Bronchial epithelial cell (primary cell): ENCODE measurements at regions not wholly inside any gene's neighbourhood (a gene's known extent, or its start where the extent isn't known, plus 50 kb on each side); places are given as distances from the start of the nearest gene placed in this dataset.
A peak's percentile ranks its signal among the peaks of the same experiment; 100 is the strongest.

Experiments used
- DNase-seq: peaks from one replicate; pipeline ENCODE4 v3.0.0-alpha.2; 2010; ENCODE audit warnings: low read depth
- FAIRE-seq: peaks from 2 replicates; lab custom pipeline; 2011; peaks lifted over from hg19 to GRCh38; lab: Jason Lieb, UNC
- H3K27me3 ChIP-seq: 2 replicates; pipeline ENCODE4 v1.5.1; 2011; ENCODE audit warnings: low read length; ENCODE audit not compliant: control insufficient read depth, insufficient read depth
- H3K36me3 ChIP-seq: 2 replicates; pipeline ENCODE4 v1.5.1; 2011; ENCODE audit warnings: low read length; ENCODE audit not compliant: control insufficient read depth, insufficient read depth
- H3K4me3 ChIP-seq: 2 replicates; pipeline ENCODE4 v1.5.1; 2011; ENCODE audit warnings: mild to moderate bottlenecking, low read depth, low read length, control low read depth
- TF ChIP-seq, protein P1 (sequence below): IDR thresholded peaks from 2 replicates; pipeline ENCODE4 v1.5.1; 2011; ENCODE audit warnings: mild to moderate bottlenecking, moderate library complexity, low read length, control low read depth, inconsistent platforms; ENCODE audit not compliant: insufficient read depth, severe bottlenecking

DNA sequence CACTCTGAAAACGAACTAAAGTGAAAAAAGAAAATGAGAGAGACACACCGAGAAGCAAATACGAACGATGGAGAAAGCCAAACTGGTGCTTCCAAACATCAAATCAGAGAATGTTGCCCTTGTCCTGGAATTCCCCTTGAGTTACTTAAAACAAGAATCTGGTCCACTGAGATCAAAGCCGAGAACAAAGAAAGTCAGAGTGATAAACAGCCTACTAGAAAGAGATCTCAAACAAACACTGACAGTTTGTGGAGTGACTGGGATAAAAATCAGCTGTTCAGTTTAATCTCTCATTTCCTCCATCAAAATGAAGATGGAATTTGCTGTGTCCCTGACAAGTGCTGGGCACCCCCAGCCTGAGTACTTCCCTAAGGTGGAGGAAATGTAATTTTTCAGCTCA, 582.6 kb downstream of the NR2F1-AS1 start:
- TF ChIP-seq, protein P1, sequence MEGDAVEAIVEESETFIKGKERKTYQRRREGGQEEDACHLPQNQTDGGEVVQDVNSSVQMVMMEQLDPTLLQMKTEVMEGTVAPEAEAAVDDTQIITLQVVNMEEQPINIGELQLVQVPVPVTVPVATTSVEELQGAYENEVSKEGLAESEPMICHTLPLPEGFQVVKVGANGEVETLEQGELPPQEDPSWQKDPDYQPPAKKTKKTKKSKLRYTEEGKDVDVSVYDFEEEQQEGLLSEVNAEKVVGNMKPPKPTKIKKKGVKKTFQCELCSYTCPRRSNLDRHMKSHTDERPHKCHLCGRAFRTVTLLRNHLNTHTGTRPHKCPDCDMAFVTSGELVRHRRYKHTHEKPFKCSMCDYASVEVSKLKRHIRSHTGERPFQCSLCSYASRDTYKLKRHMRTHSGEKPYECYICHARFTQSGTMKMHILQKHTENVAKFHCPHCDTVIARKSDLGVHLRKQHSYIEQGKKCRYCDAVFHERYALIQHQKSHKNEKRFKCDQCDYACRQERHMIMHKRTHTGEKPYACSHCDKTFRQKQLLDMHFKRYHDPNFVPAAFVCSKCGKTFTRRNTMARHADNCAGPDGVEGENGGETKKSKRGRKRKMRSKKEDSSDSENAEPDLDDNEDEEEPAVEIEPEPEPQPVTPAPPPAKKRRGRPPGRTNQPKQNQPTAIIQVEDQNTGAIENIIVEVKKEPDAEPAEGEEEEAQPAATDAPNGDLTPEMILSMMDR: no peak
- Histone ChIP-seq H3K36me3 (no peaks in the 10 kb centered on the region), H3K27me3 (no peaks in the 10 kb centered on the region), H3K4me3 (no peak overlapping the region)
- FAIRE-seq: peak; percentile 13
- no peak for DNase-seq

DNA sequence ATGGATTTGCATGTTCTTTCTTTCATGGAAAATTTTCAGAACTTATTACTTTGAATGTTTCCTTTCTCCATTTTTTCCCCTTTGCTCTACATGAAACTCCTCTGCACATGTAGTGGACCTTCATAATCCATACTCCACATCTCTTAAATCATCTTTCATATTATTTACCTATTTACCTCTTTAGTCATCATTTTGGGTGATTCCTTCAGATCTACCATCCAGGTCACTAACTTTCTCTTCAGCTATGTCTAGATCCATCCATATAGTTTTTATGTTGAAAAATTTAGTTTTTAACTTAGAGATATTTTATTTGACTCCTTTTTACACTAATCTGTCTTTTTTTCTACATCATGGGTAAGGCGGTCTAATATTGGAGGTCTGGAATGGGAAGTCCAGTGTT, 586.6 kb downstream of the NR2F1-AS1 start:
- H3K4me3 ChIP-seq: no peak overlapping the region
- no peaks in the 10 kb centered on the region for H3K36me3 ChIP-seq
- TF ChIP-seq, protein P1: no peak
- FAIRE-seq (no peak), DNase-seq (no peak)
- H3K27me3 ChIP-seq: no peaks in the 10 kb centered on the region

DNA sequence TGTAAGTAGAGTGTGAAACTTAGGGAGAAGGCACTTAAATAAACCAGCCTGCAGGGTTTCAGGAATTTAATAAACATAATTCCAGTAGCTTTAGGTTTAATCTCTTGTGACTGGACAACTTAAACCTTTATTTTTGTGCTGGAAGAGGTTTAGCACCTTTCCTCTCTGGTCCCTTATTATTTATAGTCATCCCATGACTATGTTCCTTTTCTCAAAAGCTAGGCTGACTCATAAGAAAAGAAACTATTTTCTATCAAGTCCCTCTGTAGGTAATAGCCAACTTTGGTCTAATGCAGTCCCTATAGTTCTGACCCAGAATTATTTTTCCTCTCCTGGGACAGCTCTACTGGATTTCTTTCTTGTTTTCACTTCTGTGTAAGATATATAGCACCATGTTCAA, 588.9 kb downstream of the NR2F1-AS1 start:
- Histone ChIP-seq H3K4me3 (no peak overlapping the region), H3K36me3 (no peaks in the 10 kb centered on the region), H3K27me3 (no peaks in the 10 kb centered on the region)
- TF ChIP-seq, protein P1: no peak
- DNase-seq (peak; percentile 8), FAIRE-seq (no peak)

DNA sequence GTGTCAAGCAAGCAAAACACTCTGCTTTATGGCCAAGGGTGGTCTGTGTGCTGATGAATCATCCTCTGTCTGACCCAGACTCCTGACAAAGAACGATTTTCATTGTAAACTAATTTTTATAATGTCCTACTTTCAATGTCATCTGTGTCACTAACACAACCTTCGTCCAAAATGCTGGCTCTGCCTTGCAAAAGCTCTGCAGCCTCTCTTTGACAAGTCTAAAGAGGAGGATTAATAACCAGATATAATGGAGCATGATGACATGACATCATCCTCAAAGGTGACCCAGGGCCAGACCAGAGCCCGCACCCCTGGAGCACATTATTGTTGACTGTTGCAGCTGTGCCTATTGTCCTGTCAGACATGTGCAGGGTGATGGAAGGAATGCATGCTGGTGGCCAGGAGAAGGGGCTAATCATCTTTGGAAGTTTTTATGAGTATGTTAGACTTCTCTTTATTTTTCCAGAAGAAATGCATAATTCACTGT, 589.4 kb downstream of the NR2F1-AS1 start:
- no peak for DNase-seq
- no peak for FAIRE-seq
- Histone ChIP-seq H3K27me3 (no peaks in the 10 kb centered on the region), H3K36me3 (no peaks in the 10 kb centered on the region), H3K4me3 (no peak overlapping the region)
- TF ChIP-seq, protein P1: no peak

DNA sequence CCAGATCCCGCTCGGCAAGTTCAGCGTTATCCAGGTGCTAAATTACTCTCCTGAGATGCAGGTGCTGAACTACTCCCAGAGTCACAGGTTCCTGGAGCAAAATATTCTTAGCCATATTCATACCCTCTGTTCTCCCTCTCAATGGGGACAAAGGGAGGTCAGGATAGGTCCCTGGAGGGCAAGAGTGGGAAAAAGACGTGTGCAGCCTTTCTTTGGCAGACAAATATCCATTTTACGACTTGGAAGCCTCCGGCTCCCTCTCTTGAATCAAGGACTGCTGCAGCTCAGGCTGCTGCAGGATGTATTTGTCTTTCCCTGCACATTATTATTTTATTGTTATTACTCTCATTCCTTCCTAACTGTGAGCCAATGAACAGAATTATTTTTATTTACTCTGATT, 590.2 kb downstream of the NR2F1-AS1 start:
- Histone ChIP-seq H3K36me3 (no peaks in the 10 kb centered on the region), H3K4me3 (no peak overlapping the region), H3K27me3 (no peaks in the 10 kb centered on the region)
- TF ChIP-seq, protein P1: no peak
- no peak for DNase-seq
- no peak for FAIRE-seq

DNA sequence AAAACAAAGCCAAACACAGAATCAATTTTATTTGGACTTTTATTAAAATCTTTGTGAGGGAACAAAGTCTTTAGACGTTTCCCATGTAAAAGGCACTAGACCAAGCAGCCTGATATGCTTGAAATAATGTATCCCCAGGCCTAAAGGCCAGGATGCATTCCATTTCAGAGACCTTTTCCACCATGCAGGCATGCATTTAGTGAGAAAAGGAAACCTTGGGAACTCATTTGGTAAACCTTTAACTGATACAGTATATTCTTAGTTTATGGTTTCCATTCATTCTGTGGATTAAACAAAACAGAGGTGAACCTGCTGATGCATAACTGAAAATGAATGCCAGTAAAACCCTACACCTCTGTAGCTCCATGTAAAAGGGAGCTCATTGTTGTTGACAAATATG, 600.0 kb downstream of the NR2F1-AS1 start:
- no peaks in the 10 kb centered on the region for H3K36me3 ChIP-seq
- H3K27me3 ChIP-seq: no peaks in the 10 kb centered on the region
- TF ChIP-seq, protein P1: no peak
- FAIRE-seq (no peak), DNase-seq (no peak)
- H3K4me3 ChIP-seq: no peak overlapping the region
